Spleen (tissue), 11 donors: ENCODE measurements at regions not wholly inside any gene's neighbourhood (a gene's known extent, or its start where the extent isn't known, plus 50 kb on each side); places are given as distances from the start of the nearest gene placed in this dataset.

Source experiments
- DNase-seq: peaks from one replicate; pipeline ENCODE4 v3.0.0-alpha.2; 2020
- H3K27ac ChIP-seq, 8 donors: fragments of 200-600 bp; sonication (generic) in 7 of 8; 1 replicate in 4 of 8; 2 replicates in 4 of 8; pipeline versions ENCODE4 v1.5.0 to v1.8.0; 2016 to 2021; ENCODE audit warnings: inconsistent platforms in 4 of 8, mild to moderate bottlenecking in 4 of 8, moderate library complexity in 1 of 8
- H3K27me3 ChIP-seq, 7 donors: fragments of 200-600 bp; sonication (generic) in 6 of 7; replicated peaks in 1 of 7; 1 replicate in 4 of 7; 2 replicates in 3 of 7; pipeline versions ENCODE4 v1.5.0 to v1.8.0; 2016 to 2021; ENCODE audit warnings: inconsistent platforms in 3 of 7, mild to moderate bottlenecking in 1 of 7
- H3K36me3 ChIP-seq, 6 donors: fragments of 200-600 bp; sonication (generic) in 5 of 6; 1 replicate in 4 of 6; 2 replicates in 2 of 6; pipeline versions ENCODE4 v1.5.0 to v1.8.0; 2016 to 2021; ENCODE audit warnings: inconsistent platforms in 2 of 6
- H3K4me1 ChIP-seq, 6 donors: fragments of 200-600 bp; sonication (generic) in 5 of 6; 1 replicate in 3 of 6; 2 replicates in 3 of 6; pipeline versions ENCODE4 v1.5.0 to v1.8.0; 2016 to 2021; ENCODE audit warnings: inconsistent platforms in 3 of 6
- H3K4me3 ChIP-seq, 8 donors: fragments of 200-600 bp; sonication (generic) in 7 of 8; 1 replicate in 4 of 8; 2 replicates in 4 of 8; pipeline versions ENCODE4 v1.5.0 to v1.8.0; 2016 to 2021; ENCODE audit warnings: inconsistent platforms in 4 of 8, mild to moderate bottlenecking in 4 of 8, moderate library complexity in 2 of 8
- H3K9me3 ChIP-seq, 8 donors: fragments of 200-600 bp; sonication (generic) in 7 of 8; 1 replicate in 4 of 8; 2 replicates in 4 of 8; pipeline versions ENCODE4 v1.5.0 to v1.8.0; 2016 to 2021; ENCODE audit warnings: inconsistent platforms in 4 of 8
- CTCF ChIP-seq, 11 experiments: fragments of 200-600 bp in 7 of 11; fragments of 450-650 bp in 4 of 11; sonication (generic) in 4 of 11; IDR thresholded peaks in 8 of 11; conservative IDR thresholded peaks in 3 of 11; 1 replicate in 7 of 11; 2 replicates in 4 of 11; pipeline versions ENCODE4 v1.4.0 to v1.8.0; 2016 to 2021; ENCODE audit warnings: antibody characterized with exemption in 11 of 11, inconsistent platforms in 4 of 11, mild to moderate bottlenecking in 1 of 11
- POLR2A ChIP-seq, 3 donors: fragments of 450-650 bp; IDR thresholded peaks; one replicate each; pipeline ENCODE4 v1.5.1; 2017; ENCODE audit warnings: antibody characterized with exemption in 3 of 3, mild to moderate bottlenecking in 1 of 3
- POLR2AphosphoS5 ChIP-seq, 3 donors: sonication (generic); formaldehyde crosslinking; IDR thresholded peaks; one replicate each; pipeline ENCODE4 v1.5.1; 2017; ENCODE audit warnings: antibody characterized with exemption in 3 of 3
- WGBS, 5 donors: extraction: QIAGEN DNeasy Blood & Tissue Kit in 3 of 5; methylation state at CpG; one replicate each; pipeline versions ENCODE4 v1.1.5 to v1.1.7; 2013 to 2018; 5-methylcytosine and 5-hydroxymethylcytosine counted together
- intact Hi-C: fragments of 100-400 bp; cut with DNase I; formaldehyde crosslinking; loops from one replicate; pipeline ENCODE4 v1.15.0; 2023; ENCODE audit warnings: low total_unique reads
- donor health status: healthy with polysubstance abuse.
- donor health status: DM: no; HTN: no; CAD: no; lungs with moderate emphysema.
- donor health status: DM: no; HTN: no; CAD: no.
- donor health status: Bipolar disorder and iron deficiency.
- donor health status: healthy.
- donor health status: DM: no; HTN: no; CAD: no.
- donor health status: DM: yes; HTN: yes; CAD: no.

GRCh38 chr13:27847669-27848068 lies 55.4 kb downstream of the GSX1 start:
- 80 to 91% (median 86%) methylated on average over 3 of the region's 3 CpGs for WGBS, 5 donors
- H3K27ac ChIP-seq: no peak overlapping the region
- no peak for DNase-seq
- no peaks in the 10 kb centered on the region for H3K36me3 ChIP-seq
- H3K4me1 ChIP-seq: no peaks in the 10 kb centered on the region
- H3K27me3 ChIP-seq: peaks cover 0 to 86% (median 0%) of the 10 kb centered on the region in 7 donors
- no peak for TF ChIP-seq POLR2AphosphoS5 (IDR thresholded peaks at IDR 0.05)
- no peak for TF ChIP-seq CTCF (IDR thresholded peaks at IDR 0.05 in 8 of 11, conservative IDR thresholded peaks at IDR 0.05 in 3 of 11)
- no peak for TF ChIP-seq POLR2A (IDR thresholded peaks at IDR 0.05)
- intact Hi-C loops: no loop called here
- H3K9me3 ChIP-seq: peaks cover 0 to 15% (median 5%) of the 10 kb centered on the region in 8 donors
- no peak overlapping the region for H3K4me3 ChIP-seq

DNA sequence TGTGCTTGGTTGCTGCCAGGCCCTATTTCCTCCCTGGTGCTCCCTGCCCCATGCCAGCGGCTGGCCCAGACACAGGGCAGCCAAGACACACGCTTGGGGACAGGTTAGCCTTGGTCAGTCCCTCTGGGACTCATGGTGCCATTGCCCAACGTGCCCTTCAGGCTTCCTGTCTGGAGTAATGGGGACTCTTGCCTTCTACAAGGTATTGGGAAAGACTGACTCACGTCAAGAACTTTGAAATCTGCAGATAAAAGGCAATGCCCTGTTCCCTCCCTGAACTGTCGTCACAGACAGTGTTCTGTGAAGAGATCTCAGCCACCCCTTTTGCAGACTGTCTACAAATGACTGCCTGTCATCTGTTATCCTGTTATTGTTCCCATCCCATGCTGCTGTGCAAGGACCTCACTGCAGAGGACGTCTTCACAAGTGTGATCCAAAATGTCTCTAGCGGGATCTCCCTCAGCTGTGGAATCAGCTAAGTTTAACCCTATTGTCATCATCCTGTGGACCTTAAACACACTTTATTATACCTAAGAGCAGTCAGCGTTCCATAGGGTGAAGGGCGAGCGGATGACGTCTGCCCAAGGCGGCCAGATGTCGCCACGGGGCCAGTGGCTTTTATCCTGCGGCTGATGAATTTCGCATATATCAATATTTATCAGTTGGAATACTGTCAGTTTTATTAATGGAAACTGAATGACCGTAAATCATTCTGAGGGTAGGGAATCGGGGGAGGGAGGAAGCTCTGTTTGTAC lies 59.0 kb downstream of the GSX1 start:
- Histone ChIP-seq H3K4me3 (no peak overlapping the region), H3K9me3 (no peaks in the 10 kb centered on the region), H3K27ac (no peak overlapping the region), H3K27me3 (peaks cover 0 to 94% (median 4%) of the 10 kb centered on the region in 7 donors), H3K4me1 (no peaks in the 10 kb centered on the region), H3K36me3 (no peaks in the 10 kb centered on the region)
- 66 to 75% (median 71%) methylated on average over 18 of the region's 18 CpGs for WGBS, 5 donors
- TF ChIP-seq POLR2A (IDR thresholded peaks at IDR 0.05) (no peak), POLR2AphosphoS5 (IDR thresholded peaks at IDR 0.05) (no peak), CTCF (IDR thresholded peaks at IDR 0.05 in 8 of 11, conservative IDR thresholded peaks at IDR 0.05 in 3 of 11) (no peak)
- no peak for DNase-seq
- intact Hi-C loops: no loop called here

GRCh38 chr13:27852491-27852890 lies 60.2 kb downstream of the GSX1 start:
- intact Hi-C loops: no loop called here
- no peak for TF ChIP-seq POLR2A (IDR thresholded peaks at IDR 0.05)
- TF ChIP-seq CTCF (IDR thresholded peaks at IDR 0.05 in 8 of 11, conservative IDR thresholded peaks at IDR 0.05 in 3 of 11): no peak
- TF ChIP-seq POLR2AphosphoS5 (IDR thresholded peaks at IDR 0.05): no peak
- Histone ChIP-seq H3K27me3 (peaks cover 0 to 94% (median 6%) of the 10 kb centered on the region in 7 donors), H3K36me3 (no peaks in the 10 kb centered on the region), H3K9me3 (no peaks in the 10 kb centered on the region), H3K27ac (no peak overlapping the region), H3K4me3 (no peak overlapping the region), H3K4me1 (no peaks in the 10 kb centered on the region)
- DNase-seq: no peak
- WGBS, 5 donors: 54 to 73% (median 56%) methylated on average over 4 to 5 of the region's 5 CpGs

- H3K4me1 ChIP-seq: no peaks in the 10 kb centered on the region
- no peak overlapping the region for H3K4me3 ChIP-seq
- no peak overlapping the region for H3K27ac ChIP-seq
- DNase-seq: no peak
- no peaks in the 10 kb centered on the region for H3K36me3 ChIP-seq
- WGBS, 5 donors: 49 to 61% (median 59%) methylated on average over 10 of the region's 10 CpGs
- H3K9me3 ChIP-seq: no peaks in the 10 kb centered on the region
- intact Hi-C loops: no loop called here
- TF ChIP-seq POLR2A (IDR thresholded peaks at IDR 0.05) (no peak), CTCF (IDR thresholded peaks at IDR 0.05 in 8 of 11, conservative IDR thresholded peaks at IDR 0.05 in 3 of 11) (no peak), POLR2AphosphoS5 (IDR thresholded peaks at IDR 0.05) (no peak)
- peaks cover 0 to 94% (median 11%) of the 10 kb centered on the region in 7 donors for H3K27me3 ChIP-seq
Measured at GRCh38 chr13:27853335-27853734, 61.1 kb downstream of the GSX1 start.
